GM19193 (cell line): ENCODE measurements at regions not wholly inside any gene's neighbourhood (a gene's known extent, or its start where the extent isn't known, plus 50 kb on each side); places are given as distances from the start of the nearest gene placed in this dataset.

Experiments used
- POLR2A ChIP-seq: IDR thresholded peaks from 4 replicates; pipeline ENCODE4 v1.6.1; 2011; ENCODE audit not compliant: insufficient read depth, insufficient read length; ENCODE audit errors: extremely low read depth

GRCh38 chr16:86963600-86964575 lies 353.3 kb downstream of the C16orf95 start:
- TF ChIP-seq POLR2A, result no peak

GRCh38 chr16:86964796-86965241 lies 352.4 kb downstream of the C16orf95 start:
- no peak for TF ChIP-seq POLR2A

- TF ChIP-seq POLR2A, result no peak
Observed at GRCh38 chr16:86965331-86965730, 351.9 kb downstream of the C16orf95 start.

GRCh38 chr16:86965840-86966550 lies 351.2 kb downstream of the C16orf95 start:
- no peak for TF ChIP-seq POLR2A

- no peak for TF ChIP-seq POLR2A
Observed at GRCh38 chr16:86966777-86967176, 350.4 kb downstream of the C16orf95 start.

GRCh38 chr16:86968866-86969265 lies 348.3 kb downstream of the C16orf95 start:
- no peak for TF ChIP-seq POLR2A

- TF ChIP-seq POLR2A, result no peak
Observed at GRCh38 chr16:86969716-86970115, 347.5 kb downstream of the C16orf95 start.

GRCh38 chr16:86970279-86970678 lies 346.9 kb downstream of the C16orf95 start:
- no peak for TF ChIP-seq POLR2A

- TF ChIP-seq POLR2A, result no peak
Observed at GRCh38 chr16:86970726-86971125, 346.5 kb downstream of the C16orf95 start.

- TF ChIP-seq POLR2A, result no peak
Observed at GRCh38 chr16:86971251-86971650, 345.9 kb downstream of the C16orf95 start.

GRCh38 chr16:86974120-86974519 lies 343.1 kb downstream of the C16orf95 start:
- no peak for TF ChIP-seq POLR2A

GRCh38 chr16:86975445-86975844 lies 341.7 kb downstream of the C16orf95 start:
- no peak for TF ChIP-seq POLR2A

- no peak for TF ChIP-seq POLR2A
Observed at GRCh38 chr16:86977076-86977676, 340.0 kb downstream of the C16orf95 start.

GRCh38 chr16:86978445-86979030 lies 338.7 kb downstream of the C16orf95 start:
- no peak for TF ChIP-seq POLR2A

- TF ChIP-seq POLR2A, result no peak
Observed at GRCh38 chr16:86979061-86979460, 338.1 kb downstream of the C16orf95 start.
